Skin epidermis (tissue), 12 donors: ENCODE measurements at regions not wholly inside any gene's neighbourhood (a gene's known extent, or its start where the extent isn't known, plus 50 kb on each side); places are given as distances from the start of the nearest gene placed in this dataset.

Source experiments
- H3K27ac ChIP-seq, 21 experiments: fragments of 200-600 bp; sonication (generic) in 11 of 21; one replicate each; pipeline ENCODE4 v1.5.0; 2020; ENCODE audit warnings: mild to moderate bottlenecking in 3 of 21, inconsistent platforms in 2 of 21, moderate library complexity in 2 of 21
- H3K4me3 ChIP-seq, 7 experiments: fragments of 200-600 bp; sonication (generic) in 2 of 7; one replicate each; pipeline ENCODE4 v1.5.0; 2020; ENCODE audit warnings: inconsistent platforms in 2 of 7, mild to moderate bottlenecking in 2 of 7, moderate library complexity in 1 of 7

DNA sequence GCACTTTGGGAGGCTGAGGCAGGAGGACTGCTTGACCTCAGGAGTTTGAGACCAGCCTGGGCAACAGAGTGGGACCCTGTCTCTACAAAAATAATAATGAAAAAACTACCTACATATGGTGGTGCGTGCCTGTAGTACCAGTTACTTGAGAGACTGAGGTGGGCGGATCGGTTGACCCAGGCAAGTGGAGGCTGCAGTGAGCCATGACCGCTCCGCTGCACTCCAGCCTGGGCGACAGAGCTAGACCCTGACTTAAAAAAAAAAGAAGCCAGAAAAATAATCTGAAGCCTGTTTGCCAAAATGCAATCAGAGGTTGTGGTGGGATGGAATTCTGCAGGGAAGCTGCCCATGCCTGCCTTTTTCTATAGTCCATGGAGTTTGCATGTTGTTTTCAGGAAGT, 50.4 kb upstream of the GGTA1 start:
- Histone ChIP-seq H3K27ac (no peak overlapping the region), H3K4me3 (no peak overlapping the region)

DNA sequence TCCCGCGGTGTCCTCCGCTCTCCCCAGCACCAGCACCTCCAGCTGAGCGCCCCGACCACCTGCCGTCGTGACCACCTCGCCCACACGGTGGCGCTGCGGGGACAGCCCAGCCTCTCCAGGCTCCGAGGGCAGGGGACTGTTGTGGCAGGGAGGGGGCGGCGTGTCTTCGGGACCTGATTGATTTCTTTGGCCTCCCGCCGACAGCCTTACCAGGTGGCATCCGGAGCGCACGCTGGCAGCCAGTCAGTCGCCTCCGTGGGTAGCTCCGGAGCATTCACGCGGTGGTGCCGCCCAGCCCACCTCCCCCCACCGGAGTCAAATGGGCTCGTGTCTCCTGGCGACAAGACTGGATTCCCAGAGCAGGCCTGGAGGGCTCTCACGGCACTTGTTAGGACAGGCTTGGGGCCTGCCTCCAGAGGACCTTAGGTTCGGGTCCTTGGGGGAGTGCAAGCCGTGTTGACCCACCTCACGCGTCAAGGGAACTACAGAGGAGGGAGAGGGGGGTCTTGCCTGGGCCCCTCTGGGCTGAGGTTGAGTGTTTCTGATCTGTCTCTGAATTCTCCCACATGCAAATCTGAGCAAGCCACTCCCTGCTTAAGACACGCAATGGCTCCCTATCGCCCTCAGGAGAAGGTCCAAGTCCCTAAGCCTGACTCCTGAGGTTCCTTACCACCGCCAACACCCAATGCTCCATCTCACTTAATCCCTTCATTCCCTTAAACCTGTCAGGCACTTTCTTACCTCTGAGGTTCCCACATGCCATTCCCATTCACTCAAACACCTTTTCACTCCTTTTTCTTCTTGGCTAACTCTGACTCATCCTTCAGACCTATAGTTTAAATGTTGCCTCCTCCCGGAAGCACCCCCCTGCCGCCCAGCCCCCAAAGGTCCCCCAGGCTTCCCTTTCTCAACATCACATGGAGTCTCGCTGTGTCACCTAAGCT, 51.2 kb upstream of the GGTA1 start:
- H3K27ac ChIP-seq = peak overlapping the region in 1 of 21 experiments; percentile 49
- H3K4me3 ChIP-seq = peak overlapping the region in 3 of 7 experiments; percentile 9 to 19 (median 15)

DNA sequence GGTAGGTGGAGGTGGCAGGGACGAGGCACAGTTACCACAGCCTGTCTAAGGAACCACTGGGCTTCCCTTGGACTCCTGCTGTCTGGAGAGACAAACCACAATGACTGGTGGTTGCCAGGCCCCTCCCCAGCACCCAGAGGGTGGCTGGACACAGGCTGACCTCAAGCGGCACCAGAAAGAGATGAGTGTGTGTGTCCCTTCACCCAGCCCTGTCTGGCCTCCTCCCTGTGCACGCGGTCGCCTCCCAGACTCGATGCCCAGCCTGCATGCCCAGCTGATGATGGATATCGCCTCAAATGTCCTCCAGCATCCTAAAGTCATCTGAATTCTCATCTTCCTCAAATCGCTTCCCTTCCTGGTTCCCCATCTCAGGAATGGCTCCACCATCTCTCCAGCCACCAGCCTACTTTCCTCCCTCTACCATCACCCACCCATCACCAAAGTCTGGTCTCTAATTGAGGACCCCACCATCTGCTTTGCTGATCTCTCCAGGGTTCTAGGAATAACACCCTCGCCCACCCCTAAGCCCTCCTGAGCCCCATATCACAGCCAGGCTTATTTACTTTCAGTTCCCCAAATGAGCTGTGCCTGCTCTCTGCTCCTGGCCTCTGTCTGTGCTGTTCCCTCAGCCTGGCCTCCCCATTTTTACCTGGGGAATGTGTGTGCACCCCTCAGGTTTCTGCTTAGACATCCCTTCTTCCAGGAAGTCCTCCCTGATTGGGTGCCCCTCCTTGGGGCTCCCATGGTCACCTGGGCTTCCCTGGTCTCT, 52.5 kb upstream of the GGTA1 start:
- H3K4me3 ChIP-seq = no peak overlapping the region
- no peak overlapping the region for H3K27ac ChIP-seq

DNA sequence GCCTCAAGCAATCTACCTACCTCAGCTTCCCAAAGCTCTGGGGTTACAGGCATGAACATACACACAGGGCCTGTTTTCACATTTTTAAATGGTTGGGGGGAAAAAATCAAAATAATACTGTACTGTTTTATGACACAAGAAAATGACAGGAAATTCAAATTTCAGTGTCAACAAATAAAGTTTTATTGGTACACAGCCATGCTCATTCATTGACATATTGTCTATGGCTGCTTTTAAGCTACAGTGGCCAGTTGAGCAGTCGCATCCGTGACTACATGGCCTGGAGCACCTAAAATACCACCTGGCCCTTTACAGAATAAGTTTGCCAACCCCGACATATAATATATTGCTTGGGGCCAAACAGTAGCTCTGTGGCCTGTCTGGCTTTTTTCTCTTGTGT, 56.4 kb upstream of the GGTA1 start:
- Histone ChIP-seq H3K4me3 (no peak overlapping the region), H3K27ac (peak overlapping the region in 6 of 21 experiments; percentile 22 to 77 (median 54))

DNA sequence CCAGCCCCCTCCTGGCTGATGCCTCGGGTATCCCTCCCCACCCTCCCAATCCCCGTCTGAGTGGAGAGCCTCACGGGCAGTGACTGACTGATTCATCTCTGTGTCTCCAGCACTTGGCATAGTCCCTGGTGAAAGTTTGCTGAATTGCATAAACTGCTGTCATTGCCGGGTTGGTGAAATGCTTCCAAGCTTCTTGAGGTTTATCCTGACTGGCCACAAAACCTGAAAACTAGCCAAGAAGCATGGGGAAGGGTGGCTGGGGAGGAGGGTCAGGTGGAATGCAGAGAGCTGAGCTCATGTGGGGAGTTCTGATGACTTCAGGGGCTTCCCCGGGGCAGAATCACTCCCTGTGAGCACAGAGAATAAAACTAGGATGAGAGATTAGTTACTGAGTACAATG, 56.9 kb upstream of the GGTA1 start:
- peak overlapping the region in 10 of 21 experiments; percentile 22 to 77 (median 66) for H3K27ac ChIP-seq
- H3K4me3 ChIP-seq = no peak overlapping the region

DNA sequence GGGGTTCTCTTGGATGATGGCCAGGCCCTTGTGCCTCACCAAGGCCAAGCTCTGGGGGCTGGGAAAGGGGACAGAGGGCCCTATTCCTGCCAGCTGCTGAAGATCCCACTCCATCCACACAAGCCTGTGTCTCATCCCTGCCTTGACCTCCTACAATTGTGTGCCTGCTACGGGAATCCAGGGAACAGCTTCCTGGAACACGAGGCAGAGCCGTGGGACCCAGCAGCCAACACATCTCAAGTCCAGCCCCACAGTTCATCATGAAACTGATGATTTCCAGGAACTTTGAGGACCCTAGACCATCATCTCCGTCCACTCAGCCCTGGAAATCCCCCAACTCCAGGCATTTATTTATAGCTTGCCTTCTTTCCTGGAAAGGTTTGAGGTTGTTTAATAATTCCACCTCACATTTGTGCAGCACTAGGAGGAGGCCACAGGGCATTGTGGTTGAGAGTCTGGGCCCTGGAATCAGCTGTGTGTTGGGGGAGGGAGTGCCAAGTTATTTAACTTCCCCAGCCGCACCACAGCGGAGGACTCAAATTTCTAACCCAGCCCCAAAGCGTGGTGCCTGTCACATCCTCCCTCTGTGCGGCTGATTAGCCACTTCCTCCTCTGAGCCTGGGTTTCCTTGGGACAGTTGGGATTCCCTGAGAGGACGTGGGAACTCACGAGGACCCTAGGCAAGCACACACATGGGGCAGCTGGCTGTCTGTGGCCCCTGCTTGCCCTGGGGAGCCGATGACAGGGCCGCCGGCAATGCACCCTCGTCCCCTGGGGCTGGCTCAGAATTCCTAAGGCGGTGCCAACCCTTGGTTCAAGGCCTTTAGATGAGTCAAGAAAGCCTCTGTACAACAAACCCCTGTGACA, 58.2 kb upstream of the GGTA1 start:
- Histone ChIP-seq H3K4me3 (no peak overlapping the region), H3K27ac (peak overlapping the region in 19 of 21 experiments; percentile 7 to 77 (median 49))

DNA sequence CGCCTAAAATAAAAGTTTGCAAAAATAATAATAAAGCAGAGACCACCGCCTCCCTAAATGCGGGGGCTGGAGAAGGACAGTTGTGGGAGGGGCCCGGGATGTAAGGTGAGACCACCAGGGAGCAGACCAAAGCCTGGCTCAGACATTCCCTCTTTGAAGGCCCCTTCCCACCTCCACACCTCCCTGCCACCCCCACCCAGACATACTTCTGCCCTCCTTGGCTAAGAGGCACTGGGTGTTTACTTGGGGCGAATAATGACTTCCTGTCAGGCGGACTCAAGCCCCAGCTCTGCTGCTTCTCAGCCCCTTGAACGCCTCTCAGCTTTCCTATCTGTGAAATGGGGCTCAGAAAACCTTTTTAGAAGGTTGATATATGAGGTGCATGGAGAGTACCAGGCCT, 58.8 kb upstream of the GGTA1 start:
- Histone ChIP-seq H3K27ac (peak overlapping the region in 15 of 21 experiments; percentile 3 to 77 (median 47)), H3K4me3 (no peak overlapping the region)

DNA sequence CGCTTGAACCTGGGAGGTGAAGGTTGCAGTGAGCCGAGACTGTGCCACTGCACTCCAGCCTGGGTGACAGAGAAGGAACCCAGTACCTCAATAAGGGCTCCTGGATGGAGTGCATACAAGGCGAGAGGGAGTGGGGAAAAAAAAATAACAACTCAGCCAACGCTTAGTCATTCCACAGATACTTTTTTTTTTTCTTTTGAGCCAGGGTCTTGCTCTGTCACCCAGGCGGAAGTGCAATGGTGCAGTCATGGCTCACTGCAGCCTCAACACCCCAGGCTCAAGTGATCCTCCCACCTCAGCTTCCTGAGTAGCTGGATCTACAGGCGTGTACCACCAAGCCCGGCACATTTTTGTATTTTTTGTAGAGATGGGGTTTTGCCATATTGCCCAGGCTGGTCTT, 59.5 kb upstream of the GGTA1 start:
- Histone ChIP-seq H3K27ac (peak overlapping the region in 1 of 21 experiments; percentile 21), H3K4me3 (no peak overlapping the region)

DNA sequence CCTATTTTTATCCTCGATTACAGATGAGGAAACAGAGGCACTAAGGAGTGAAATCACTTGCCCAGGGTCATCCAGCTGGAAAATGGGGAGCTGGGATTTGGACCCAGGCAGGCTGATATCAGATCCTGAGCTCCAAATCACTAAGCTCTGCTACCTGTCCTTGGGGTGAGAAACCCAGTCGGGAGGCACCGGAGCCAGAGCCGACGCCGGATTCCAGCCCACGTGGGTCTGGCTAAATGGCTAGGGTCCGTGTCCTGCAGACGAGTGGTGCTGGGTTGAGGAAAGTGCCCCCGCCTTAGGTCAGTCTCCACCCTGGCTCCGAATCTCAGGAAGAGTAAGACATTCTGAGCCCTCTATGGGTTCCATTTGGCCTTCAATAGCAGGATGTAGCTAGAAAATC, 61.3 kb upstream of the GGTA1 start:
- Histone ChIP-seq H3K27ac (peak overlapping the region in 1 of 21 experiments; percentile 16), H3K4me3 (no peak overlapping the region)

DNA sequence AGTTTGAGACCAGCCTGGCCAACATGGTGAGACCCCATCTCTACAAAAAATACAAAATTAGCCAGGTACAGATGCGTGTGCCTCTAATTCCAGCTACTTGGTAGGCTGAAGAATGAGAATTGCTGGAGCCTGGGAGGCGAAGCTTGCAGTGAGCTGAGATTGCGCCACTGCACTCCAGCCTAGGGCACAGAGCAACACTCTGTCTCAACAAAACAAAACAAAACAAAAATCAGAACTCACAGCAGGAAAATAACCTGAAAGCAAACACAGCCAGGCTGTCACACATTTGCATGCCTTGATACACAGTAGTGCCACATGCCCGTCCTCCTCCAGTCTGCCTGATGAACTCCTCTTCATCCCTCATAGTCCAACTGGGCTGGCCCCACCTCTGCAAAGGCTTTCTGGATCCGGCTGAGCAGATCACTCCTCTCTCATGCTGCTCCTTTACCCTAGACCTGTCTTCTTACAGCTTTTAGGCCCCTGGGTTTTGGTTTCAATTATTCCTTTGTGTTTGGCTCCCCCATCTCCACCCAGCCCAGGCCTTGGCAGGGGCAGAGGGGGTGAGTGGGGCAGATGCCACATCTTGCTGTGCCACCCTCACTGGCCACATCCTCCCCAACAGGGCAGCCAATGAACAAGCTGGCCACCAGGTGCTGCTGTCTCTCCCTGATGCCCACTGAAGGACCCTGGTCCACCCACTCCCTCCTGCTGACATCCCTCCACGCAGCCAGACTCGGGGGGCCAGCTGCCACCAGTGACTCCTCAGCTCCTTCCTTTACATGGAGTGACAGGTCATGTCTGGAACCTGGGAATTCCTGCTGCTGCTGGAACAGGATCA, 62.0 kb upstream of the GGTA1 start:
- Histone ChIP-seq H3K27ac (peak overlapping the region in 4 of 21 experiments; percentile 0 to 40 (median 20)), H3K4me3 (no peak overlapping the region)

DNA sequence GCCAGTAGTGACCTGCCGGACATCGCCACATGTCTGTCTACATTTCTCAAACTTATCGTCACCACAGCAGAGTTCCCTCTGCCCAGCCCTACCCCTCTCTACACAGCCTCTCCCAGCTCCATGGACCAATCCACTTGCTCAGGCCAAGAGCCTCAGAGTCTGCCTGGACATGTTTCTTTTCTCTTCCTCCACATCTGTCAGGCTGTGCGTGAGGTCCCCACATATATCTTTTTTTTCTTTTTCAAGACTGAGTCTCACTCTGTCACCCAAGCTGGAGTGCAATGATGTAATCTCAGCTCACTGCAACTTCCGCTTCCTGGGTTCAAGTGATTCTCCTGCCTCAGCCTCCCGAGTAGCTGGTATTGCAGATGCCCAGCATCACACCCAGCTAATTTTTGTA, 62.7 kb upstream of the GGTA1 start:
- Histone ChIP-seq H3K4me3 (no peak overlapping the region), H3K27ac (peak overlapping the region in 2 of 21 experiments; percentile 0 to 40)

DNA sequence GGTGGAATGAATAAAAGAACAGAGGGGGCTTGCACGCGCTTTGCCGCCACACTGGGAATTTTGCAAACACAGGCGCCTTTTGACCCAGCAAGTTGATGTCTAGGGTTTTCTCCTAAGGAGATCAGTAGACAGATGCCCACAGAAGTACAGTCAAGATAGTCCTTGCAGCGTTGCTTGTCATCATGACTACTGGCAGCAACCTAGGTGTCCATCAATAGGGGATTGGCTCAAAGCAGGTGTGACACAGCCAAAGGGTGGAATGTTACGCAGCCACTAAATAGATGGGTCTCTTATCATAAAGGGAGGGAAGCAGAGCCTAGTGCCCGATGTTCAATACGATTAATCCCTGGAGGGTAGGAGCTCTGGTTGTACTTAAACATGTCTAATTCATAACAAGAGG, 63.8 kb upstream of the GGTA1 start:
- Histone ChIP-seq H3K27ac (no peak overlapping the region), H3K4me3 (no peak overlapping the region)

DNA sequence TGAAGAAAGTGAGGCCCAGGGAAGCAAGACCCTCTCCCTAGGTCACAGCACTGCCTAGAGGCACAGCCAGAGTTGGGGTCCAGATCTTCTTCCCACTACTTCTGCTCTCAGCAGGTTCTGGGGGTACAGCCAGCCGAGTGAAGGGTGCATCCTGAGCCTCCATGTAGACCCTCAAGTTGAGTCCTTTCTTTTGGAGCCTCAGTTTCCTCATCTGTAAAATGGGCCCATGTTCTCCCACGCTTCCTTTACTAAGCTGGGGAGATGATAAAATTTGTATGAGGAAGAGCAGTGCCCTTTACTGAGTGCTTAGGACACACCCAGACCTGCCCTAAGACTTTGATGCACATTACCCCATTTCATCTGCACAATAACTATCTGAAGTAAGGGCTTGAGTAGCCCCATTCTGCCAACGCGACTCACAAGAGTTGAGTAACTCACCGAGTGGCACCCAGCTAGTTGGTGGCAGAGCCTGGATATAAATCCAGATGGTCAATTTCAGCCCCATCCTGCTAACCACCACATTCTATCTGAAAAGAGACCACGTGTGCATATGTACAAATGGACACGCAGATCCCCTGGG, 64.3 kb upstream of the GGTA1 start:
- Histone ChIP-seq H3K4me3 (no peak overlapping the region), H3K27ac (no peak overlapping the region)

DNA sequence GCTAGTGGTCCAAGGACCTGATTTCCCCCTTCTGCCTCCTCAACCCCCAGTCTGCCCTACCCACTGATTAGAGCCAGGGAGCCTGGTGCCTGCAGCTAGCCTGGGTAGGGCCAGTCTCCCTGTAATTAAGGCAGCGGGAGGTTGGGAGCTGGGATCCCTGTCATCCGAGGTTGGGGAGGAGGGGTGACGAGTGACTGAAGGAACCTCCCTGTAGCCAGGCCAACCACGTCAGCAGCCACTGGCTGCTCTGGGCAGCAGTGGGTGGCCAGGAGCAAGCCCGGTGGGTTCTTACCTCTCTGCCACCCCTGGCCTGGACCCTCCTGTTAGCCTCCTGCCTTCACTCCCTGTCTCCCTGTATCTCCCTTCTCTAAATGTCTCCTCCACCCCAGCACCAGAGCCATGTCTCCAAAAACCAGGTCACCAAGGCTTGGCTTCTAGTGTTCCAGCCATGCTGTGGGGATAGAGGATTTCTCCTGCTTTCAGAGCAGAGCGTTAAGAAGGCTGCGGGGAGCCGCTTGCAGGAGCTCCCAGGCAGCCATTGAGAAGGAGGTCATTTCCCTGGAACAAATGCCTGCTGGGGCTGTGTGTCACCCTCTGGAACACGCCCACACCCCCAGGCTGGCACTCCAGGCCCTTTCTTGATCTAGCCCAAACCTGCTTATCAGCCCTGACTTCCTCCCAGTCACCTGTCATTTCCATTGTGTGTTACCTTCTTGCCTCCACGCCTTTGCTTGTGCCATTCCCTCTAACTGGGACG, 65.0 kb upstream of the GGTA1 start:
- no peak overlapping the region for H3K4me3 ChIP-seq
- peak overlapping the region in 2 of 21 experiments; percentile 15 to 21 for H3K27ac ChIP-seq

DNA sequence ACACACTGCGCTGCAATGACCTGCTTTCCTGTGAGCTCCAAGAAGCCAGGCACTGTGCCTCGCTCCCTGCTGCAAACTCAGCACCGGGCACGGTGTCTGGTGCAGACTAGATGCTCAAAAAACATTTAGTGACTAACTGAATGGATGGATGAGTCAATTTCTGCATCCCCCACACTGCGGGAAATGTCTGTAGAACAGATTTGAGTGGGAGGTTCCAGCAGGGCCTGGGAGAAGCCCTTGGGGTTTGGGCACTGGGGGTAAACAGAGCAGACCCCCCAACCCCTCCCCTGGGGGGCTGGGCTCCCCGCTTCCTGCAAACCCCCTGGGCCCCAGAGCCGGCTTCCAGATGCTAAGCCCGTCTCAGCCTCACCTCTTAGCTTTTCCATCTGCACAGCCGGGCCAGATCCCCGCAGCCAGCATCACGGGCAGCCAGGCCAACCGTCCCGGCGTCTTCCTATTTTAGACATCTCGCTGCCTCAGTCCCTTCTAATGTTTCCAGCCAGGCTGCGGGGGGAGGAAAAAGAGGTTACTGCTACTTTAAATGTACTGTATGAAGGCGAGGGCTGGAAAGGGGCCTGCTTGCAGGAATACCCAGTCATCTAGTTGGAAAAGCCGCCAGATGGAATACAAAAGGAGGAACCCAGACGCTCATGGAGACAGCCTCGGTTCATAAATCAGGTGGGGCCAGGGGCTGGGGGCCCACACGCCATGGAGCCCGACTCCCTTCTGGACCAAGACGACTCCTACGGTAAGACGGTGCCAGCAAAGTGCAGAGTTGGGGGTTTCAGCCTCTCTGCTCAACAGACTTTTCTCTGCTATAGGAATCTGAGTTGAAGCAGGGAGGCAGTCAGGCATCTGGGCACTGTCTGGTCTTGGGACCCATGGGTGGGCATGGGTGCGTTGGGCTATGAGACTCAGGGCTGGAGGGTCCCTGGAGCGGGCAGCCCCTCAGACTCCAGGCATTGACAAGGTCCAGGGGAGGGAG, 67.1 kb upstream of the GGTA1 start:
- Histone ChIP-seq H3K27ac (peak overlapping the region in 19 of 21 experiments; percentile 11 to 81 (median 50)), H3K4me3 (peak overlapping the region in 3 of 7 experiments; percentile 4 to 17 (median 5))
